ENCODE measurements at regions not wholly inside any gene's neighbourhood (a gene's known extent, or its start where the extent isn't known, plus 50 kb on each side); places are given as distances from the start of the nearest gene placed in this dataset.

- Histone ChIP-seq H3K4me1 (no peaks in the 10 kb centered on the region), H3K9me3 (peaks cover 0 to 7% (median 0%) of the 10 kb centered on the region in 11 donors), H3K4me3 (no peak overlapping the region), H3K27me3 (peaks cover 0 to 14% (median 0%) of the 10 kb centered on the region in 7 donors), H3K27ac (no peak overlapping the region), H3K36me3 (no peaks in the 10 kb centered on the region)
- DNase-seq (no peak), ATAC-seq (no peak)
- intact Hi-C loops (cut with DNase I), result no loop called here
- no peak for TF ChIP-seq CTCF (IDR thresholded peaks at IDR 0.05)
- WGBS, 2 donors, result 51 to 53% methylated on average over 17 of the region's 17 CpGs
Measured at GRCh38 chrX:1894740-1895139, 279.9 kb downstream of the ASMT start.

- Histone ChIP-seq H3K4me1 (no peaks in the 10 kb centered on the region), H3K9me3 (peaks cover 0 to 7% (median 0%) of the 10 kb centered on the region in 11 donors), H3K27ac (no peak overlapping the region), H3K27me3 (peaks cover 0 to 16% (median 0%) of the 10 kb centered on the region in 7 donors), H3K4me3 (no peak overlapping the region), H3K36me3 (no peaks in the 10 kb centered on the region)
- DNase-seq (no peak), ATAC-seq (no peak)
- TF ChIP-seq CTCF (IDR thresholded peaks at IDR 0.05), result no peak
- intact Hi-C loops (cut with DNase I), result no loop called here
Measured at GRCh38 chrX:1895583-1895982, 280.7 kb downstream of the ASMT start.

GRCh38 chrX:1899841-1900240, 285.0 kb downstream of the ASMT start:
- intact Hi-C loops (cut with DNase I), result no loop called here
- WGBS, 2 donors, result 36 to 50% methylated on average over 12 of the region's 12 CpGs
- no peak overlapping the region for H3K4me3 ChIP-seq
- peaks cover 0 to 3% (median 0%) of the 10 kb centered on the region in 11 donors for H3K9me3 ChIP-seq
- DNase-seq (no peak), ATAC-seq (no peak)
- no peak for TF ChIP-seq CTCF (IDR thresholded peaks at IDR 0.05)
- H3K27me3 ChIP-seq, result peaks cover 0 to 23% (median 6%) of the 10 kb centered on the region in 7 donors
- no peak overlapping the region for H3K27ac ChIP-seq
- H3K4me1 ChIP-seq, result no peaks in the 10 kb centered on the region
- H3K36me3 ChIP-seq, result no peaks in the 10 kb centered on the region

GRCh38 chrX:1902901-1903235, 288.0 kb downstream of the ASMT start:
- intact Hi-C loops (cut with DNase I), result no loop called here
- no peak overlapping the region for H3K27ac ChIP-seq
- H3K9me3 ChIP-seq, result peaks cover 0 to 16% (median 0%) of the 10 kb centered on the region in 11 donors
- no peak overlapping the region for H3K4me3 ChIP-seq
- peaks cover 0 to 20% (median 2%) of the 10 kb centered on the region in 7 donors for H3K27me3 ChIP-seq
- H3K36me3 ChIP-seq, result no peaks in the 10 kb centered on the region
- TF ChIP-seq CTCF (IDR thresholded peaks at IDR 0.05), result no peak
- DNase-seq (no peak), ATAC-seq (no peak)
- 75 to 79% methylated on average over 7 of the region's 7 CpGs for WGBS, 2 donors
- H3K4me1 ChIP-seq, result no peaks in the 10 kb centered on the region
